H1 (cell line): ENCODE measurements at regions not wholly inside any gene's neighbourhood (a gene's known extent, or its start where the extent isn't known, plus 50 kb on each side); places are given as distances from the start of the nearest gene placed in this dataset.

Experiments used
- CTCF ChIA-PET: fragments of 300-600 bp; sonication (Branson Sonifier 250); formaldehyde crosslinking; loops from one replicate; lab custom pipeline; 2021; ENCODE audit not compliant: partially characterized antibody; lab: Charles Lee
- POLR2A ChIA-PET: fragments of 300-600 bp; sonication (Branson Sonifier 250); formaldehyde crosslinking; loops from one replicate; lab custom pipeline; 2021; ENCODE audit warnings: inconsistent platforms; ENCODE audit not compliant: partially characterized antibody; lab: Charles Lee
- DNase-seq, 2 experiments: peaks; one replicate each; pipeline versions ENCODE4 v3.0.0 to v3.0.0-alpha.2; 2010 to 2022; ENCODE audit warnings: low spot score in 2 of 2, low read depth in 1 of 2, mixed read lengths in 1 of 2
- FAIRE-seq: peaks from 2 replicates; lab custom pipeline; 2011; peaks lifted over from hg19 to GRCh38; lab: Jason Lieb, UNC
- H2AFZ ChIP-seq: 2 replicates; pipeline ENCODE4 v1.8.1; 2012; ENCODE audit warnings: low read length, inconsistent platforms
- H2AK5ac ChIP-seq: 2 replicates; pipeline ENCODE4 v1.6.1; 2013; ENCODE audit warnings: low read depth, low read length
- H2BK120ac ChIP-seq: replicated peaks from 2 replicates; pipeline ENCODE3; 2013; ENCODE audit warnings: low read depth, low read length, inconsistent platforms
- H2BK12ac ChIP-seq: 2 replicates; pipeline ENCODE4 v1.6.1; 2013; ENCODE audit warnings: low read depth, low read length
- H2BK15ac ChIP-seq: 2 replicates; pipeline ENCODE4 v1.6.1; 2013; ENCODE audit warnings: low read length
- H2BK20ac ChIP-seq: 2 replicates; pipeline ENCODE4 v1.6.1; 2013; ENCODE audit warnings: low read length
- H2BK5ac ChIP-seq: 2 replicates; pipeline ENCODE4 v1.6.1; 2013; ENCODE audit warnings: low read depth, low read length
- H3K14ac ChIP-seq: 2 replicates; pipeline ENCODE4 v1.6.1; 2013; ENCODE audit warnings: inconsistent platforms; ENCODE audit not compliant: insufficient read length
- H3K18ac ChIP-seq: 2 replicates; pipeline ENCODE4 v1.6.1; 2013; ENCODE audit warnings: low read length; ENCODE audit errors: extremely low read depth
- H3K23ac ChIP-seq: 2 replicates; pipeline ENCODE4 v1.6.1; 2013; ENCODE audit warnings: inconsistent platforms; ENCODE audit not compliant: insufficient read length
- H3K23me2 ChIP-seq: 2 replicates; pipeline ENCODE4 v1.6.1; 2013; ENCODE audit warnings: low read depth, low read length
- H3K27ac ChIP-seq: 2 replicates; pipeline ENCODE4 v1.6.1; 2011; ENCODE audit warnings: low read depth, low read length, inconsistent platforms
- H3K27me3 ChIP-seq, 4 experiments: replicated peaks in 1 of 4; 1 replicate in 1 of 4; 2 replicates in 3 of 4; pipeline versions ENCODE4 v1.6.1 to v1.8.1; 2011 to 2013; ENCODE audit warnings: low read length in 3 of 4, mild to moderate bottlenecking in 3 of 4, inconsistent platforms in 2 of 4, mixed read lengths in 2 of 4, moderate library complexity in 1 of 4; ENCODE audit not compliant: control insufficient read depth in 3 of 4, insufficient read depth in 3 of 4; ENCODE audit errors: extremely low read depth in 1 of 4
- H3K36me3 ChIP-seq, 4 experiments: 2 replicates each; pipeline versions ENCODE4 v1.6.1 to v1.8.1; 2011 to 2013; ENCODE audit warnings: mild to moderate bottlenecking in 4 of 4, low read length in 3 of 4, moderate library complexity in 2 of 4, control low read depth in 1 of 4, inconsistent platforms in 1 of 4; ENCODE audit not compliant: insufficient read depth in 4 of 4, control insufficient read depth in 2 of 4
- H3K4ac ChIP-seq: replicated peaks from 2 replicates; pipeline ENCODE3; 2013; ENCODE audit warnings: low read length, low read depth, mixed read lengths, inconsistent platforms; ENCODE audit not compliant: insufficient read length
- H3K4me1 ChIP-seq, 4 experiments: replicated peaks in 1 of 4; 1 replicate in 1 of 4; 2 replicates in 3 of 4; pipeline versions ENCODE4 v1.6.1 to v1.8.1; 2011 to 2013; ENCODE audit warnings: low read length in 3 of 4, inconsistent platforms in 2 of 4, mixed read lengths in 1 of 4; ENCODE audit not compliant: insufficient read depth in 4 of 4, control insufficient read depth in 3 of 4
- H3K4me2 ChIP-seq, 2 experiments: 2 replicates each; pipeline versions ENCODE4 v1.6.1 to v1.8.1; 2011 to 2013; ENCODE audit warnings: low read depth in 2 of 2, low read length in 2 of 2, control low read depth in 1 of 2, inconsistent platforms in 1 of 2, mild to moderate bottlenecking in 1 of 2; ENCODE audit not compliant: insufficient read depth in 1 of 2
- H3K4me3 ChIP-seq, 4 experiments: fragments of 200-600, 300-600 bp in 1 of 4; sonication (generic), shearing (Covaris generic), sonication (Bioruptor Twin) in 1 of 4; 2 replicates each; pipeline versions ENCODE4 v1.5.1 to v1.8.1; 2011 to 2016; ENCODE audit warnings: low read length in 4 of 4, low read depth in 3 of 4, control low read depth in 2 of 4, inconsistent platforms in 2 of 4, mild to moderate bottlenecking in 2 of 4, mixed read lengths in 1 of 4, moderate library complexity in 1 of 4; ENCODE audit not compliant: insufficient read depth in 2 of 4; ENCODE audit errors: extremely low read depth in 1 of 4
- H3K56ac ChIP-seq: replicated peaks from 2 replicates; pipeline ENCODE3; 2013; ENCODE audit warnings: low read depth, mild to moderate bottlenecking, mixed read lengths, low read length, inconsistent platforms; ENCODE audit not compliant: insufficient read length
- H3K79me1 ChIP-seq: 2 replicates; pipeline ENCODE4 v1.6.1; 2013; ENCODE audit warnings: low read depth, low read length, control low read depth
- H3K79me2 ChIP-seq, 2 experiments: 2 replicates each; pipeline versions ENCODE4 v1.6.1 to v1.8.1; 2012 to 2013; ENCODE audit warnings: low read length in 2 of 2, mild to moderate bottlenecking in 2 of 2, inconsistent platforms in 1 of 2; ENCODE audit not compliant: insufficient read depth in 2 of 2, control insufficient read depth in 1 of 2
- H3K9ac ChIP-seq, 4 experiments: replicated peaks in 1 of 4; 1 replicate in 1 of 4; 2 replicates in 3 of 4; pipeline versions ENCODE4 v1.6.1 to v1.8.1; 2011 to 2013; ENCODE audit warnings: low read depth in 3 of 4, low read length in 3 of 4, control low read depth in 2 of 4, mild to moderate bottlenecking in 2 of 4, moderate library complexity in 2 of 4, inconsistent platforms in 1 of 4; ENCODE audit errors: extremely low read depth in 1 of 4
- H3K9me3 ChIP-seq, 2 experiments: 2 replicates each; pipeline versions ENCODE4 v1.6.1 to v1.8.1; 2012 to 2013; ENCODE audit warnings: mild to moderate bottlenecking in 2 of 2, moderate library complexity in 2 of 2, control low read depth in 1 of 2, inconsistent platforms in 1 of 2, low read depth in 1 of 2, low read length in 1 of 2, mixed read lengths in 1 of 2; ENCODE audit not compliant: insufficient read depth in 2 of 2
- H4K20me1 ChIP-seq, 2 experiments: replicated peaks in 1 of 2; 2 replicates each; pipeline versions ENCODE3 to v1.8.1; 2011 to 2013; ENCODE audit warnings: inconsistent platforms in 2 of 2, low read length in 2 of 2, mild to moderate bottlenecking in 1 of 2; ENCODE audit not compliant: insufficient read depth in 2 of 2, control insufficient read depth in 1 of 2
- H4K5ac ChIP-seq: 2 replicates; pipeline ENCODE4 v1.6.1; 2013; ENCODE audit warnings: low read length, low read depth, mixed read lengths, inconsistent platforms; ENCODE audit not compliant: insufficient read length
- H4K8ac ChIP-seq: 2 replicates; pipeline ENCODE4 v1.8.0; 2013; ENCODE audit warnings: mild to moderate bottlenecking, moderate library complexity, low read length, inconsistent platforms; ENCODE audit not compliant: insufficient read depth; ENCODE audit errors: extremely low read depth
- H4K91ac ChIP-seq: replicated peaks from 2 replicates; pipeline ENCODE3; 2013; ENCODE audit warnings: low read length, mixed read lengths, inconsistent platforms; ENCODE audit not compliant: insufficient read length
- BACH1 ChIP-seq: IDR thresholded peaks from 2 replicates; pipeline ENCODE4 v1.6.1; 2012; ENCODE audit warnings: low read length, improper control_type of control experiment
- BCL11A ChIP-seq, 2 experiments: IDR thresholded peaks; one replicate each; pipeline ENCODE4 v1.6.1; 2011; ENCODE audit warnings: low read depth in 2 of 2, low read length in 2 of 2, mild to moderate bottlenecking in 2 of 2
- EZH2 ChIP-seq: fragments of 200-600 bp; sonication (generic); IDR thresholded peaks from 2 replicates; pipeline ENCODE4 v1.7.1; 2012; ENCODE audit warnings: low read depth, mild to moderate bottlenecking, moderate library complexity, low read length, inconsistent platforms; ENCODE audit not compliant: severe bottlenecking
- GABPA ChIP-seq: IDR thresholded peaks from 2 replicates; pipeline ENCODE4 v1.6.1; 2011; ENCODE audit warnings: mild to moderate bottlenecking, low read length, moderate library complexity, borderline replicate concordance; ENCODE audit not compliant: insufficient read depth
- MAFK ChIP-seq: IDR thresholded peaks from 2 replicates; pipeline ENCODE4 v1.6.1; 2012; ENCODE audit warnings: low read depth, mild to moderate bottlenecking, improper control_type of control experiment, low read length
- NRF1 ChIP-seq: IDR thresholded peaks from 2 replicates; pipeline ENCODE4 v1.6.1; 2011; ENCODE audit warnings: mild to moderate bottlenecking, low read depth, low read length, improper control_type of control experiment
- TAF1 ChIP-seq: IDR thresholded peaks from 2 replicates; pipeline ENCODE4 v1.6.1; 2011; ENCODE audit warnings: mild to moderate bottlenecking, low read depth, low read length
- TEAD4 ChIP-seq: IDR thresholded peaks from 2 replicates; pipeline ENCODE4 v1.6.1; 2012; ENCODE audit warnings: low read depth, low read length, inconsistent platforms, mixed read lengths
- WGBS, 2 experiments: shearing (Covaris generic) in 1 of 2; methylation state at CpG; one replicate each; pipeline versions ENCODE4 v1.1.6 to v1.1.7; 2013 to 2015; ENCODE audit warnings: low lambda C conversion rate in 2 of 2, mixed read lengths in 2 of 2, inconsistent platforms in 1 of 2, low coverage in 1 of 2, missing lambda C conversion rate in 1 of 2; ENCODE audit not compliant: insufficient replicate concordance in 2 of 2, insufficient coverage in 1 of 2, insufficient read length in 1 of 2; ENCODE audit errors: extremely low coverage in 1 of 2, missing lambda C conversion rate in 1 of 2; 5-methylcytosine and 5-hydroxymethylcytosine counted together

GRCh38 chr10:29773675-29774091, 138.9 kb upstream of the SVIL start:
- no peaks in the 10 kb centered on the region for H3K79me1 ChIP-seq
- H3K23ac ChIP-seq, result no peak overlapping the region
- no peak overlapping the region for H2BK120ac ChIP-seq
- H2AK5ac ChIP-seq, result no peak overlapping the region
- H3K36me3 ChIP-seq, result no peaks in the 10 kb centered on the region
- no peaks in the 10 kb centered on the region for H4K20me1 ChIP-seq
- no peak for DNase-seq
- ChIA-PET CTCF (no interaction called here), POLR2A (no interaction called here)
- no peak overlapping the region for H2BK12ac ChIP-seq
- no peak overlapping the region for H3K27ac ChIP-seq
- H2BK15ac ChIP-seq, result no peak overlapping the region
- H3K4me3 ChIP-seq, result no peak overlapping the region
- H4K91ac ChIP-seq, result no peak overlapping the region
- TF ChIP-seq NRF1 (no peak), BCL11A (IDR thresholded peaks at IDR 0.05; ENCODE audit: low read depth in 2 of 2, low read length in 2 of 2) (no peak), EZH2 (no peak), TEAD4 (no peak), BACH1 (no peak), GABPA (no peak), TAF1 (no peak), MAFK (no peak)
- no peak overlapping the region for H2BK5ac ChIP-seq
- peaks cover 0 to 3% of the 10 kb centered on the region in 2 experiments; a peak in 1 of 4 replicates for H3K9me3 ChIP-seq
- H3K4me1 ChIP-seq, result no peaks in the 10 kb centered on the region
- FAIRE-seq, result no peak
- H3K4ac ChIP-seq, result no peak overlapping the region
- H2BK20ac ChIP-seq, result no peak overlapping the region
- no peak overlapping the region for H3K9ac ChIP-seq
- H3K23me2 ChIP-seq, result no peaks in the 10 kb centered on the region
- H3K18ac ChIP-seq, result no peak overlapping the region
- no peak overlapping the region for H2AFZ ChIP-seq
- H3K4me2 ChIP-seq, result no peak overlapping the region
- no peak overlapping the region for H4K5ac ChIP-seq
- 92% methylated on average over 1 of the region's 1 CpG; no CpG with 5 or more reads in 1 of the 2 experiments for WGBS, 2 experiments
- no peaks in the 10 kb centered on the region for H3K27me3 ChIP-seq
- no peak overlapping the region for H4K8ac ChIP-seq
- H3K56ac ChIP-seq, result no peak overlapping the region
- H3K14ac ChIP-seq, result no peak overlapping the region
- no peaks in the 10 kb centered on the region for H3K79me2 ChIP-seq
